Glomerular visceral epithelial cell (primary cell): ENCODE measurements at regions not wholly inside any gene's neighbourhood (a gene's known extent, or its start where the extent isn't known, plus 50 kb on each side); places are given as distances from the start of the nearest gene placed in this dataset.

ENCODE experiments used
- DNase-seq: peaks from one replicate; pipeline ENCODE4 v3.0.0-alpha.2; 2016; ENCODE audit errors: extremely low spot score

GRCh38 chr16:65222536-65222935, 100.7 kb upstream of the CDH11 start:
- DNase-seq = no peak

DNA sequence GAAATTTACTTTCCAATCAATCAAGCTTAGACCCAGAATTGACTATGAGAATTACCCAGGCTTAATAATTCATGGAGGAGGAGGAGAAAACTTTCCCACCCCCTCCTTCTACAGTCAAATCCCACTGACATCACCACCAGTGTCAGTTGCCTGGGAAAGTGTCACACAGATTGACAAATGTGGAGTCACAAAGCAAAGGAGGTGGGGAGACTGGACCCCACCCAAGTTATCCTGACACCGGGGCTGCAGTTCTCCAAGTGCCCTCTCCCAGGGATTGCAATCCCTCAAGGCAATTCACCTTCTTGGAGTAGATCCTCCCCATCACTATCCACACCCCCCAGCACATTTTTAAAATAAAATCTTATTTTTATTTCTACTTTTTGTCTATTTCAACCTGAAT, 100.2 kb upstream of the CDH11 start:
- no peak for DNase-seq

DNA sequence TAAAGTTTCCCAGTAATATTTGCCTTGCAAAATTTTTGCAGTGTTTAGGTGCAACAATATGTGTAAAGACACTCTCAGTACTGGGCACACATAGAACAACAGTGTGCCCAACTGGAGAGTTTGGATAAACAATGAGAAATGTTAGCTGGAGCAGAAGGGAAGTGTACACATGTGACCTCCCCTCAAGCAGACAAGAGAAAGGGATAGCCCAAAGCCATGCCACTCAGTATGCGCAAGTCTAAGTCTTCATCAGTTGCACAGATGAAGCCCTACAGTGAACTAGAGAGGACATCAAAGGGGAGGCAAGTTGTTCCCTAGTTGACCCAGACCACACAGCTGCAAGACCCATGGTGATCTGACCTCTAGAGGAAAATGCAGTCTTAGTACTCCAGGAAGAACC, 97.9 kb upstream of the CDH11 start:
- DNase-seq = no peak

GRCh38 chr16:65218348-65218747, 96.5 kb upstream of the CDH11 start:
- no peak for DNase-seq

- no peak for DNase-seq
Observed at GRCh38 chr16:65213866-65214595, 92.2 kb upstream of the CDH11 start.

DNA sequence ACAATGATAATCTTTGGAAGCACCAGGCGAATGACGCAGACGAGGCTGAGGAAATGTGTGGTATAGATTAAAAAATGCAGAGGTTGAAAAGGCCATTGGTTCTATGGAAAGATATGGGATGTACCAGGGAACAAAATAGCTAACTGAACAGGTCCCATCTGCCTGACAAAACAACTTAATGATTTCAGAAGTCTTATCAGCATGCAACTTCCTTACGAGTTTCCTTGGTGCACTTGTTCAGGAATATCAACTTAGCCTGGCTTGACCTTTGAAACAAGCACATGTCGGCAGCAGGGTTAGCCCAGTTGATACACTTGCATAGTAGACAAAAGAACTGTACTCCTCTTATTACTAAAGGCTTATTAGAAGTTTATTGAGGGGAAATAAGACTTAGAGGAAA, 90.9 kb upstream of the CDH11 start:
- no peak for DNase-seq

- DNase-seq = no peak
Observed at GRCh38 chr16:65212240-65212639, 90.4 kb upstream of the CDH11 start.

DNA sequence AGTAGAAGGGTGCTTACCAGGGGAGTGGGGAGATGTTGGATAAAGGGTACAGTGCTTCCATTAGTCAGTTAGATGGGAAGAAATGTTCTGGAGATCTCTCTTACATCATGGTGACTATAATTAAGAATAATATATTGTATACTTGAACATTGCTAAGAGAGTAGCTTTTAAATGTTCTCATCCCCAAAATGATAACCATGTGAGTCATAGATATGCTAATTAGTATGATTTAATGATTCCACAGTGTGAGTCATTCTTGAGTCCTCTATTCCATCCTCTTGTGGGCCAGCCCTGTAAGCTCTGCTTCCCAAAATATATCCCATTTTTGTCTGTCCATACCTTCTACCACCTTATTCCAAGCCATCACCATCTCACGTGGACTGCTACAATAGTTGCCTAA, 80.6 kb upstream of the CDH11 start:
- no peak for DNase-seq

- DNase-seq = no peak
Observed at GRCh38 chr16:65201511-65201910, 79.6 kb upstream of the CDH11 start.

DNA sequence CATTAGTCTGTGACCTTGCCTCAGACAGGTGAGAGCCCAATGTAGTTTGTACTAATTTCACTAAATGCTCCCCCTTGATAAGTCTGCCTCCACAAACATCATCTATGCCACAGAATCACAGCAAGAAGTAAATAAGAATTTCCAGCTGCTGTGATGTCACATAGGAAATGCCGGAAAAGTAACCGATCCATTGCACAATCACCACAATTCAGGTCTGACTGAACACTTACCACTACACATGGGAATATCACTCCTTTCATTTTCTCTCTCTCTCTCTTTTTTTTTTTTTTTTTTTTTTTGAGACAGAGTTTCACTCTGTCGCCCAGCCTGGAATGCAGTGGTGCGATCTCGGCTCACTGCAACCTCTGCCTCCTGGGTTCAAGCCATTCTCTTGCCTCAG, 79.0 kb upstream of the CDH11 start:
- DNase-seq = no peak

GRCh38 chr16:65200156-65200773, 78.4 kb upstream of the CDH11 start:
- no peak for DNase-seq

- no peak for DNase-seq
Observed at GRCh38 chr16:65196420-65197075, 74.7 kb upstream of the CDH11 start.

DNA sequence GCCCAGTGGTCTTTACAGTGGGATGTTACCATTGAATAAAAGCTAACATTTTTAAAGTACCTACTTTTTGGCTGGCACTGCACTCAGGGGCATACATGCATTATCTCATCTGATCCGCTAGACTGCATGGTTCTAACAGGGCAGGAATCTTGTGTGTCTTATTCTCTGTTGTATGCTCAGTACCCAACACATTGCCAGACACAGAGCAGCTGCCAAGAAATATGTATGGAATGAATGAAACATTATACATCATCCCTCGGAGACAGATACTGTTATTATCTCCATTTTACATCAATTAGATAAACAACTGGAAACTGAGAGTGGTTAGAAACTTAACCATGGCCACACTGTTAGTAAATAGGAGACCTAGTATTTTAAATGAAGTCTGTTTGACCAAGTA, 74.1 kb upstream of the CDH11 start:
- DNase-seq = no peak

- no peak for DNase-seq
Observed at GRCh38 chr16:65185241-65185778, 63.4 kb upstream of the CDH11 start.

- DNase-seq = no peak
Observed at GRCh38 chr16:65181071-65181561, 59.3 kb upstream of the CDH11 start.

DNA sequence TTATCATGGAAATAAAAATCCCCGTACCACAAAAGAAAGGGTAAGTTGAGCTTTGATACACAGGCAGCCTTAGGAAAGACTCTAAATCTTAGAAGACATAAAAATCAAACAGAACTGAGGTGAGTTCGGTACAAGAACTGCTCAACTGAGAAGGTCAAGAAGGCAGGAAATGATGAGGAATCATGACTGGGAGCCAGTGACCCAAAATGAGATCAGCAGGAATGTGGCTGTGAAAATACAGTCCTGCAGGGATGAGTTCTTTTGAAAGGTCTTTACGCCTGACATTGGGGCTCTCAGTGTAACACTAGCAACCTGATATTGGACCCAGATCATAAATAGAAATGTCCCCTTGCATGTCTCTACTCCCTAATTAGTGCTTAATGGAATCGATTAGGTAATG, 56.3 kb upstream of the CDH11 start:
- DNase-seq = peak; percentile 4

- DNase-seq = peak; percentile 30
Observed at GRCh38 chr16:65176603-65177002, 54.7 kb upstream of the CDH11 start.

DNA sequence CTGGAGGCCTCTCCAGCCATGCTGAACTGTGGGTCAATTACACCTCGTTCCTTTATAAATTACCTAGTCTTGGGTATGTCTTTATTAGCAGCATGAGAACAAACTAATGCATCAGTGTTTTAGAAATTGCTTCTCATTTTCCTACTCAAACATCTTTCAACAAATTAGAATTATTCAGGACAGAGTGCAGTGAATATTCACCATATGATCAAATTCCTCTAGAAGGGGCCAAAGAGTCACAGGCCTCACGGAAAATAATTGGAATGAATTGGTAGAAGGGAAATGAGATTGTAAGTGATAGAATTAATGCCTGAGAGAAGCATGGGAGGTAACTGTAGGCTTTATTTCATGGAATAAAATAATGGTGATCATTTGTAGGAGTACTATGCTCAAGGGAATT, 50.5 kb upstream of the CDH11 start:
- DNase-seq = no peak
